Endothelial cell of umbilical vein (primary cell): ENCODE measurements at regions not wholly inside any gene's neighbourhood (a gene's known extent, or its start where the extent isn't known, plus 50 kb on each side); places are given as distances from the start of the nearest gene placed in this dataset.

Source experiments
- BruUV-seq: library from RNA; stranded (reverse); fragments of 400-500 nt; replicated peaks from 2 replicates; lab custom pipeline; 2021; lab: Mats Ljungman, UMichigan
- CTCF ChIA-PET: fragments of 300-600, 350-600 bp; sonication (Branson Sonifier 250); formaldehyde crosslinking; loops from one replicate; lab custom pipeline; 2021; ENCODE audit warnings: antibody characterized with exemption, inconsistent platforms; lab: Charles Lee
- POLR2A ChIA-PET: fragments of 300-600, 350-600 bp; sonication (Branson Sonifier 250); formaldehyde crosslinking; loops from one replicate; lab custom pipeline; 2021; ENCODE audit warnings: antibody characterized with exemption, inconsistent platforms; lab: Charles Lee
- DNase-seq: peaks from one replicate; pipeline ENCODE4 v3.0.0-alpha.2; 2011; ENCODE audit warnings: low read depth, low spot score
- FAIRE-seq: peaks from 2 replicates; lab custom pipeline; 2011; peaks lifted over from hg19 to GRCh38; lab: Jason Lieb, UNC
- H2AFZ ChIP-seq: 2 replicates; pipeline ENCODE4 v1.6.0; 2012; ENCODE audit warnings: low read depth, low read length, control low read depth, inconsistent platforms
- H3K27ac ChIP-seq: 2 replicates; pipeline ENCODE4 v1.5.1; 2011; ENCODE audit warnings: low read depth, mild to moderate bottlenecking, control low read depth, low read length, moderate library complexity; ENCODE audit not compliant: insufficient read depth
- H3K27me3 ChIP-seq, 2 experiments: 2 replicates each; pipeline versions ENCODE4 v1.6.0 to v1.6.1; 2011; ENCODE audit warnings: low read length in 2 of 2, mixed read lengths in 1 of 2; ENCODE audit not compliant: control insufficient read depth in 2 of 2, insufficient read depth in 2 of 2
- H3K36me3 ChIP-seq, 2 experiments: 2 replicates in 1 of 2; 3 replicates in 1 of 2; pipeline ENCODE4 v1.5.1; 2011; ENCODE audit warnings: low read length in 2 of 2, mild to moderate bottlenecking in 1 of 2, moderate library complexity in 1 of 2; ENCODE audit not compliant: control insufficient read depth in 2 of 2, insufficient read depth in 2 of 2; ENCODE audit errors: extremely low read depth in 1 of 2
- H3K4me1 ChIP-seq: 3 replicates; pipeline ENCODE4 v1.5.1; 2011; ENCODE audit warnings: mild to moderate bottlenecking, low read length; ENCODE audit not compliant: control insufficient read depth, insufficient read depth; ENCODE audit errors: extremely low read depth
- H3K4me2 ChIP-seq: 2 replicates; pipeline ENCODE4 v1.6.1; 2011; ENCODE audit warnings: low read length, control low read depth, mixed read lengths; ENCODE audit not compliant: insufficient read depth
- H3K4me3 ChIP-seq, 3 experiments: fragments of 200-600 bp in 1 of 3; sonication (generic), shearing (Covaris generic) in 1 of 3; replicated peaks in 1 of 3; 2 replicates each; pipeline ENCODE4 v1.5.1; 2011 to 2016; ENCODE audit warnings: control low read depth in 3 of 3, low read length in 3 of 3, mild to moderate bottlenecking in 2 of 3, inconsistent platforms in 1 of 3, low read depth in 1 of 3, moderate library complexity in 1 of 3; ENCODE audit not compliant: insufficient read depth in 1 of 3
- H3K79me2 ChIP-seq: 2 replicates; pipeline ENCODE4 v1.6.0; 2012; ENCODE audit warnings: low read length, inconsistent platforms; ENCODE audit not compliant: control insufficient read depth, insufficient read depth
- H3K9ac ChIP-seq: replicated peaks from 2 replicates; pipeline ENCODE3; 2011; ENCODE audit warnings: low read length, control low read depth; ENCODE audit not compliant: insufficient read depth; ENCODE audit errors: extremely low read depth
- H3K9me1 ChIP-seq: replicated peaks from 3 replicates; pipeline ENCODE4 v1.6.0; 2011; ENCODE audit warnings: mild to moderate bottlenecking, low read length; ENCODE audit not compliant: control insufficient read depth, insufficient read depth; ENCODE audit errors: extremely low read depth
- H3K9me3 ChIP-seq: replicated peaks from 2 replicates; pipeline ENCODE4 v1.5.1; 2012; ENCODE audit warnings: low read length, inconsistent platforms; ENCODE audit not compliant: control insufficient read depth, insufficient read depth
- H4K20me1 ChIP-seq: replicated peaks from 2 replicates; pipeline ENCODE3; 2011; ENCODE audit warnings: mild to moderate bottlenecking, low read length; ENCODE audit not compliant: control insufficient read depth, insufficient read depth; ENCODE audit errors: extremely low read depth
- EZH2 ChIP-seq: IDR thresholded peaks from 2 replicates; pipeline ENCODE4 v1.6.1; 2012; ENCODE audit warnings: borderline replicate concordance, low read depth, mild to moderate bottlenecking, moderate library complexity, low read length, inconsistent platforms; ENCODE audit not compliant: severe bottlenecking
- FOS ChIP-seq: IDR thresholded peaks from 2 replicates; pipeline ENCODE4 v1.6.1; 2011; ENCODE audit warnings: mild to moderate bottlenecking, low read length, moderate library complexity, borderline replicate concordance; ENCODE audit not compliant: insufficient read depth
- GATA2 ChIP-seq: IDR thresholded peaks from 2 replicates; pipeline ENCODE4 v1.7.0; 2011; ENCODE audit warnings: low read depth, mild to moderate bottlenecking, moderate library complexity, mixed read lengths, low read length; ENCODE audit not compliant: insufficient read length, insufficient read depth
- JUN ChIP-seq: IDR thresholded peaks from 2 replicates; pipeline ENCODE4 v1.6.1; 2011; ENCODE audit warnings: borderline replicate concordance, low read depth; ENCODE audit not compliant: insufficient read length, insufficient read depth
- MYC ChIP-seq: IDR thresholded peaks from one replicate; pipeline ENCODE4 v1.6.1; 2011; ENCODE audit warnings: mild to moderate bottlenecking, low read depth, low read length
- POLR2A ChIP-seq: IDR thresholded peaks from 2 replicates; pipeline ENCODE4 v1.6.1; 2012; ENCODE audit warnings: low read depth, mild to moderate bottlenecking, control low read depth, low read length
- POLR2AphosphoS5 ChIP-seq: IDR thresholded peaks from 2 replicates; pipeline ENCODE4 v1.6.1; 2012; ENCODE audit warnings: low read depth, mild to moderate bottlenecking, control low read depth, low read length, moderate library complexity; ENCODE audit not compliant: insufficient read depth
- dilution Hi-C: fragments of 300-500 bp; cut with MboI; formaldehyde crosslinking; loops from one replicate; pipeline ENCODE4 v1.15.0; 2019; ENCODE audit warnings: low sequenced_read_pairs; ENCODE audit not compliant: extremely low pct_ligation_motif_present
- intact Hi-C: fragments of 100-400 bp; cut with micrococcal nuclease; formaldehyde crosslinking; loops from one replicate; pipeline ENCODE4 v1.10.0; 2022
- TF ChIP-seq, protein P1 (sequence below), 2 donors: IDR thresholded peaks; 1 replicate in 1 of 2; 2 replicates in 1 of 2; pipeline ENCODE4 v1.5.1; 2011; ENCODE audit warnings: low read length in 2 of 2, mild to moderate bottlenecking in 2 of 2, moderate library complexity in 2 of 2, control low read depth in 1 of 2, inconsistent platforms in 1 of 2, low read depth in 1 of 2; ENCODE audit not compliant: insufficient read depth in 1 of 2; ENCODE audit errors: extremely low read depth in 1 of 2
- TF ChIP-seq, protein P2 (sequence below): IDR thresholded peaks from 2 replicates; pipeline ENCODE4 v1.6.1; 2011; ENCODE audit not compliant: insufficient read depth, insufficient read length

GRCh38 chr7:37592366-37592765 lies 91.2 kb upstream of the GPR141 start:
- ChIA-PET CTCF (no interaction called here), POLR2A (no interaction called here)
- Histone ChIP-seq H3K9me1 (no peaks in the 10 kb centered on the region), H3K4me1 (no peaks in the 10 kb centered on the region), H3K9me3 (no peaks in the 10 kb centered on the region), H3K79me2 (no peaks in the 10 kb centered on the region), H3K27ac (no peak overlapping the region), H2AFZ (no peak overlapping the region), H3K4me2 (no peak overlapping the region), H4K20me1 (no peaks in the 10 kb centered on the region), H3K27me3 (peaks cover 0 to 2% of the 10 kb centered on the region in 2 experiments), H3K4me3 (no peak overlapping the region), H3K36me3 (no peaks in the 10 kb centered on the region), H3K9ac (no peak overlapping the region)
- dilution Hi-C loops, result no loop called here
- no TSS peak for BruUV-seq
- no peak for DNase-seq
- TF ChIP-seq POLR2AphosphoS5 (no peak), MYC (no peak), EZH2 (no peak), JUN (no peak), POLR2A (no peak), FOS (no peak), GATA2 (no peak)
- TF ChIP-seq, protein P1, sequence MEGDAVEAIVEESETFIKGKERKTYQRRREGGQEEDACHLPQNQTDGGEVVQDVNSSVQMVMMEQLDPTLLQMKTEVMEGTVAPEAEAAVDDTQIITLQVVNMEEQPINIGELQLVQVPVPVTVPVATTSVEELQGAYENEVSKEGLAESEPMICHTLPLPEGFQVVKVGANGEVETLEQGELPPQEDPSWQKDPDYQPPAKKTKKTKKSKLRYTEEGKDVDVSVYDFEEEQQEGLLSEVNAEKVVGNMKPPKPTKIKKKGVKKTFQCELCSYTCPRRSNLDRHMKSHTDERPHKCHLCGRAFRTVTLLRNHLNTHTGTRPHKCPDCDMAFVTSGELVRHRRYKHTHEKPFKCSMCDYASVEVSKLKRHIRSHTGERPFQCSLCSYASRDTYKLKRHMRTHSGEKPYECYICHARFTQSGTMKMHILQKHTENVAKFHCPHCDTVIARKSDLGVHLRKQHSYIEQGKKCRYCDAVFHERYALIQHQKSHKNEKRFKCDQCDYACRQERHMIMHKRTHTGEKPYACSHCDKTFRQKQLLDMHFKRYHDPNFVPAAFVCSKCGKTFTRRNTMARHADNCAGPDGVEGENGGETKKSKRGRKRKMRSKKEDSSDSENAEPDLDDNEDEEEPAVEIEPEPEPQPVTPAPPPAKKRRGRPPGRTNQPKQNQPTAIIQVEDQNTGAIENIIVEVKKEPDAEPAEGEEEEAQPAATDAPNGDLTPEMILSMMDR (IDR thresholded peaks at IDR 0.05; ENCODE audit: extremely low read depth in 1 of 2, insufficient read depth in 1 of 2, low read depth in 1 of 2, low read length in 2 of 2), result no peak
- TF ChIP-seq, protein P2, sequence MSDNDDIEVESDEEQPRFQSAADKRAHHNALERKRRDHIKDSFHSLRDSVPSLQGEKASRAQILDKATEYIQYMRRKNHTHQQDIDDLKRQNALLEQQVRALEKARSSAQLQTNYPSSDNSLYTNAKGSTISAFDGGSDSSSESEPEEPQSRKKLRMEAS, result no peak
- intact Hi-C loops, result no loop called here
- no peak for FAIRE-seq
